ENCODE measurements at regions not wholly inside any gene's neighbourhood (a gene's known extent, or its start where the extent isn't known, plus 50 kb on each side); places are given as distances from the start of the nearest gene placed in this dataset.

- no peak for DNase-seq (ENCODE audit: insufficient read length, low spot score)
- FAIRE-seq, result no peak
These were observed 198.7 kb upstream of the SLITRK1 start for GRCh38 chr13:84080748-84081530.

GRCh38 chr13:84077271-84077670, 195.0 kb upstream of the SLITRK1 start:
- DNase-seq (ENCODE audit: insufficient read length, low spot score), result no peak

GRCh38 chr13:84076280-84076679, 194.0 kb upstream of the SLITRK1 start:
- no peak for FAIRE-seq

More at GRCh38 chr13:84077271-84077670, 195.0 kb upstream of the SLITRK1 start:
- no peak for FAIRE-seq

DNA sequence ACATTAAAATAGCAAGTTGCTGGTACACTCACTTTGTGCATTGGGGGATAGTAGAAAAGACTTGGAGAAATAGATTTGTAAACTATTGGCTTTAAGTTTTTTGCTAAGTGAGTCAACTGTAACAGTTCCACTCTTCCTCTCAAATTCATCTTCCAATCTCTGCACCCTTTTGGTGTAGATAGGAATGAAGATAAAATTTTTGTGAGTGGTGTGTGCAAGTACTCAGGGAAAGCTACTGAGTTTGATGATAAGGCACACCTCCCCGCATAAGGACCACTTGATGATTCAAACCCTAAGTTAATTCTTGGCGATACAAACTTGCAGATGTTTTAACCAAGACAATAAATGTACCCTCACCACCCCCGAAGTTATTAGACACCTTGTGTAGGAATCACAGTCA, 168.3 kb upstream of the SLITRK1 start:
- FAIRE-seq (no peak), DNase-seq (ENCODE audit: insufficient read length, low spot score) (no peak)

More at GRCh38 chr13:84076280-84076679, 194.0 kb upstream of the SLITRK1 start:
- DNase-seq (ENCODE audit: insufficient read length, low spot score), result no peak

DNA sequence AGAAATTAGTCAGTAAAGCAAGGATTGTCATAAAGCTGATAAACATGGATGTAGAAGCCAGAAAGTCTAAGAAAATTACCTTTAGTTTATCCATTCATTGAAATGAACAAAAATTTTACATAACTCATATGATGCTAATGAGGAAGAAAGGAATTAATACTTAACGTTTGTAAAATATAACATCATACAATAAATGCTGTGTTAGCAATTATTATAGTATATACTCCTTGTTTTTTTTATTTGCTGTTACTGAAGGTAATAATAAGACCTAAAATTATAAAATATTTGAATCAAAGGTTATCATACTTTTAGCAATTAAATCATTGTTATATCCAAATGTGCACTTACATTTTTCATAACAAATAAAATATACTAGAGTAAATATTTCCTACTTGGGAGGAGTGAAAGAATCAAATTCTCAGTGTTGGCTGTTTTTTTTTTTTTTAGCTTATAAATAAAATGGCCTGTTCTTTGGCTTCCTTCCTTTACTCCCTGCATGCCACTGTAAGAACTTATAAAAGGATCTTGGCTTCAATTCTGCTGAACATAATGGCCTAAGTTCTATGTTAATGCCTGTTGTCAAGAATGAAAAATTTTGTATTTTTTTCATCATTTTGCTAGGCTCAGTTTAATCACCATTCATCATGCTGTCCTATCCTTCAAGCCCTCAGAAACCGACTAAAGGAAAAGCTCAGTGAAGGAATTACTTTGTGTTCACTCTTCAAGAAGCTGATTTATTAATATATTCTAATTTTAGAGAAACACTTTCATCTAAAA, 167.4 kb upstream of the SLITRK1 start:
- FAIRE-seq (no peak), DNase-seq (ENCODE audit: insufficient read length, low spot score) (no peak)

DNA sequence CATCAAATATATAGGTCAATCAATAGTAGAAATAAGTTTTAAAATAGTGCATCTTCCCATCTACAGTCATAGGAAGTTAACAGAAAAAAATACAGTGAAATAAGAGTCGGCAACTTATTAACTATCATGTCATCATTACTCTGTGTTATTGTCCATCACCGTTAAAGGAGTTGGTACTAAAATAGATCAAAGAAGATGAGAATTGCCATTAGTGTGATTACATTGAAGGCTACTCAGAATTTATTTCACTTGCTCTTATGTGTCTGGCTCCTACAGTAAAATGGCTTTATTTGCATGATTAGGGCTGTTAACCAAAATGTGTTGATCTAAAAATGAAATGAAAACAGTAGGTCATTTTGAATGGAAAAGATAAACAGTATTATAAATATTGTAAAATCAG, 162.5 kb upstream of the SLITRK1 start:
- FAIRE-seq, result no peak

GRCh38 chr13:84038001-84038400, 155.7 kb upstream of the SLITRK1 start:
- no peak for DNase-seq (ENCODE audit: insufficient read length, low spot score)
- FAIRE-seq, result no peak

More for the DNA sequence above, 162.5 kb upstream of the SLITRK1 start:
- DNase-seq (ENCODE audit: insufficient read length, low spot score), result no peak

GRCh38 chr13:84032116-84032515, 149.8 kb upstream of the SLITRK1 start:
- FAIRE-seq, result no peak
- DNase-seq (ENCODE audit: insufficient read length, low spot score), result no peak

- FAIRE-seq, result no peak
- no peak for DNase-seq (ENCODE audit: insufficient read length, low spot score)
These were observed 148.8 kb upstream of the SLITRK1 start for GRCh38 chr13:84031120-84031519.

- DNase-seq (ENCODE audit: insufficient read length, low spot score) (no peak), FAIRE-seq (no peak)
These were observed 147.1 kb upstream of the SLITRK1 start for GRCh38 chr13:84029396-84029795.

DNA sequence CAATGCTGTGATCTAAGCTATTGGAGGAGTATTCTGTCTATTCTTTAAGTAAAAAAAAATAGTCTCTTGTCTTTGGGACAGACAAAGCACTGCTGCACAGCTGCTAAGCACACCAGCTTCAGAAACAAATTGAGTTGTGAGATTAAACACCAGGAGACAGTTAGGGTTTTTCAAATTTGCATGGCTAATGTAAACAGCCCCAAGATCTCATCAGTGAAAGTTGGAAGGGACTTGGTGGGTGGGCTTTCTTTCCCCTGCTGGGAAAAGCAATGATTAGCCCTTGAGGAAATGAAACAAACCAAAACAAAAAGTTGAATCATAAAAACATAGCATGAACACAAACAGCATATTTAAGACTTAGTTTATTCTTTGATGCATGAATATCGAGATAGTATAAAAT, 143.6 kb upstream of the SLITRK1 start:
- FAIRE-seq (no peak), DNase-seq (ENCODE audit: insufficient read length, low spot score) (no peak)

- no peak for FAIRE-seq
- DNase-seq (ENCODE audit: insufficient read length, low spot score), result no peak
These were observed 114.1 kb upstream of the SLITRK1 start for GRCh38 chr13:83996415-83996814.

DNA sequence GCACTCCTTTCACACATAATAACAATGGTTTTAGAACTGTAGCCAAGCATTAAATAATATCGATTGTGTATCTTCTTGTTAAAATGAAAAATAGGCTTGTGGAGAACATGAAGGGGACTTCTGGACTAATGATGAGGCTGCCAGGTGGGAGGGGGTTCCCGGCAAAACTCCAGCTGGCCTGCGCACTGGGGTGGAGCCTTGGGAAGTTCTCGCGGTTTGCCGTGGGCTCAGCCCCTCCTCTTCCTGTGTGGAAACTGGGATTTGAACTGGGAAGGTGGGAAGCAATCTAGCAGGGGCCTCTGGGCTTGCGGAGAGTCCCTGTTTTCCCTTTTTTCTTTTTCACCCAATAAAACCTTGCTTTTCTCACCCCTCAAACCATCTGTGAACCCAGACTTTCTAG, 113.7 kb upstream of the SLITRK1 start:
- DNase-seq (ENCODE audit: insufficient read length, low spot score) (no peak), FAIRE-seq (no peak)

GRCh38 chr13:83992566-83993358, 110.5 kb upstream of the SLITRK1 start:
- DNase-seq (ENCODE audit: insufficient read length, low spot score), result no peak
- FAIRE-seq, result no peak

GRCh38 chr13:83987394-83987793, 105.1 kb upstream of the SLITRK1 start:
- FAIRE-seq (no peak), DNase-seq (ENCODE audit: insufficient read length, low spot score) (no peak)

- FAIRE-seq, result no peak
- DNase-seq (ENCODE audit: insufficient read length, low spot score), result no peak
These were observed 102.5 kb upstream of the SLITRK1 start for GRCh38 chr13:83984793-83985192.

DNA sequence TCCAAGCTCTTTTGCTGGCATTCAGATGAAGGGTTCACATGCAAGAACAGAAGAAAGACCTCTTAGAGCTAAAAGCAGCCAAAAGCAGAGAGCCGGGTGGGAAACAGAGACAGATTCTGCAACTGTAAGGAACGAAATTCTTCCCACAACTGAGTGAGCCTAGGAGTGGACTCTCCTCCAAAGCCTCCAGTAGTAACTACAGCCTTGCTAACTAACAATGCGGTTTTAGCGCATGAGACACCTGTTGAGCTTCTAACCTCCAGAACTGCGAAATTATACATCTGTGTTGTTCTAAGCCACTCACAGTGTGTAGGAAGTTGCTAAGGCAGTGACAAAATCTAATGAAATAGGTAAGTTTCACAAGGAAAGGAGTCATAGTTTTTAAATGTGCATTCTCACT, 98.1 kb upstream of the SLITRK1 start:
- DNase-seq (ENCODE audit: insufficient read length, low spot score) (no peak), FAIRE-seq (no peak)

GRCh38 chr13:83975655-83976165, 93.4 kb upstream of the SLITRK1 start:
- DNase-seq (ENCODE audit: insufficient read length, low spot score), result no peak
- no peak for FAIRE-seq

DNA sequence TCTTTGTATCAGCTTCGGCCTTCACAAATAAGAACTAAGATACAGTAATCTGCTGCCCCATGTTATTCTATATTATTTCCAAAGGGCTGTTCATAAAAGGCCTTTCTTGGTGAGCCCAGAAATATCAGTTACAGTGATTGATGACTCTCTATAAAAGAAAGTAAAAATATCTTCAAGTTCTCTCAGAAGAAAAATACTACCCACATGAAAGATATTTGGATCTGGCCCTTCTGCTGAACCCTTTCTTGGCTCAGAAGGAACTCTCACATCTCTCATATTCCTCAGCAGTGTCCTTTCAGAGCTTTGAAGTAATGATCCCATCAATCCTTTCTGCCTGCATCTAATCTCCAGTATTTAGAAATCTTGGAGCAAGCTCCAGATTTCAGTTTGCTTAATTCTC, 76.3 kb upstream of the SLITRK1 start:
- FAIRE-seq (no peak), DNase-seq (ENCODE audit: insufficient read length, low spot score) (no peak)

- DNase-seq (ENCODE audit: insufficient read length, low spot score), result no peak
- FAIRE-seq, result no peak
These were observed 72.7 kb upstream of the SLITRK1 start for GRCh38 chr13:83955011-83955410.

DNA sequence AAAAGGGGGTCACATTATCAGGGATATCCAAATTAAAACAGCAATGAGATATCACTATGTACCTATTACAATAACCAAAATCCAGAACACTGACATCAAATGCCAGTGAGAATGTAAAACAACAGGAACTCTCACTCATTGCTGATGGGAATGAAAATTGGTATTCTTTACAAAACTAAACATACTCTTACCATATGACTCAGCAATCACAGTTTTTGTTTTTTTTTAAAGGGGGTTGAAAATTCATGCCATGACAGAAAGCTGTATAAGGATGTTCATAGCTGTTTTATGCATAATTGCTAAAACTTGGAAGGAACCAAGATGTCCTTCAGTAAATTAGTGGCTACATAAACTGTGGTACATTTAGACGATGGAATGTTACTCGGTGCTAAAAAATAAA, 71.6 kb upstream of the SLITRK1 start:
- no peak for FAIRE-seq

More for the DNA sequence above, 71.6 kb upstream of the SLITRK1 start:
- DNase-seq (ENCODE audit: insufficient read length, low spot score), result no peak

Data from GM19239 (cell line).